ENCODE measurements at regions not wholly inside any gene's neighbourhood (a gene's known extent, or its start where the extent isn't known, plus 50 kb on each side); places are given as distances from the start of the nearest gene placed in this dataset.

DNA sequence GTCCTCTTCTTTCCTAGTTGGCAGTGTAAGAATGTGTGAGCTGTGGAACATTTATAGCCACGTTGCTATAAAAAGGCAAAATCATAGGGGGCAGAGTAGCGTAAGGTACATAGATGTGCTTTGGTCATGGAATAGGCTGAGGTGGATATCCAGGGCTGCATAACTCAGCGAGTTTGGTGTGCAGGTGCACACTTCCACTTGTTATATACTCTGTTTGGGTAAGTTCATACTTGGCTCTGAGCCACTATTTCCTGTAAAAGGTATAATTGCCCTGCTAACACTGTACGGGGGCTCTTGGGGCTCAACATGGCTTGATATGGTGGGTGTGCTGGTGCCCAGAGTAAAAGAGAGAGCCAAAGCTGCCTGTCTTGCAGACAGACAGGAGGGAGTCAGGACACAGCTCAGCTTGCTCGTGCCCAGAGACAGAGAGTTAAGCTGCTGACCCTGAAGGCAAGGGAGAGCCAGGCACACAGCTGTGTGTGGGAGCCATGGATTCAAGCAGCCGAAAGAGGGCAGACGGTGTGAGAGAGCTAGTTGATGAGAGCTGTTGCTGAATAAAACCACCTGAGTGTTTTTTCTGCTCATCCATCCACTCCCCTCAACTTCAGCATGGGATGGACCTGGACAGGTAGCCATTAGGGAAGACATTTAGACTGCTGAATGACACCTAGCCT lies 126.7 kb downstream of the DKK1 start:
- Histone ChIP-seq H3K27me3 (ENCODE audit: insufficient read depth, low read length) (no peaks in the 10 kb centered on the region), H3K4me1 (ENCODE audit: insufficient read depth, low read length) (no peaks in the 10 kb centered on the region), H3K4me3 (ENCODE audit: low read length) (no peak overlapping the region), H3K9ac (ENCODE audit: low read depth, low read length) (no peak overlapping the region), H3K9me3 (ENCODE audit: insufficient read depth, low read depth, low read length) (no peaks in the 10 kb centered on the region), H3K36me3 (ENCODE audit: insufficient read depth, low read length) (no peaks in the 10 kb centered on the region), H3K27ac (ENCODE audit: low read depth, low read length) (no peak overlapping the region)
- WGBS, result 79% methylated on average over 7 of the region's 7 CpGs

- Histone ChIP-seq H3K4me3 (ENCODE audit: low read length) (no peak overlapping the region), H3K27me3 (ENCODE audit: insufficient read depth, low read length) (no peaks in the 10 kb centered on the region), H3K9me3 (ENCODE audit: insufficient read depth, low read depth, low read length) (no peaks in the 10 kb centered on the region), H3K36me3 (ENCODE audit: insufficient read depth, low read length) (no peaks in the 10 kb centered on the region), H3K27ac (ENCODE audit: low read depth, low read length) (no peak overlapping the region), H3K9ac (ENCODE audit: low read depth, low read length) (no peak overlapping the region), H3K4me1 (ENCODE audit: insufficient read depth, low read length) (peaks cover 16% of the 10 kb centered on the region)
Measured at GRCh38 chr10:52442576-52442975, 128.5 kb downstream of the DKK1 start.

GRCh38 chr10:52443419-52444388 lies 129.6 kb downstream of the DKK1 start:
- Histone ChIP-seq H3K27me3 (ENCODE audit: insufficient read depth, low read length) (no peaks in the 10 kb centered on the region), H3K27ac (ENCODE audit: low read depth, low read length) (no peak overlapping the region), H3K9ac (ENCODE audit: low read depth, low read length) (no peak overlapping the region), H3K4me3 (ENCODE audit: low read length) (no peak overlapping the region), H3K36me3 (ENCODE audit: insufficient read depth, low read length) (no peaks in the 10 kb centered on the region), H3K9me3 (ENCODE audit: insufficient read depth, low read depth, low read length) (no peaks in the 10 kb centered on the region), H3K4me1 (ENCODE audit: insufficient read depth, low read length) (peaks cover 18% of the 10 kb centered on the region)
- WGBS, result 95% methylated on average over 2 of the region's 3 CpGs

GRCh38 chr10:52446391-52446790 lies 132.3 kb downstream of the DKK1 start:
- 94% methylated on average over 5 of the region's 5 CpGs for WGBS
- no peak overlapping the region for H3K27ac ChIP-seq (ENCODE audit: low read depth, low read length)
- no peak overlapping the region for H3K4me3 ChIP-seq (ENCODE audit: low read length)
- H3K36me3 ChIP-seq (ENCODE audit: insufficient read depth, low read length), result no peaks in the 10 kb centered on the region
- H3K4me1 ChIP-seq (ENCODE audit: insufficient read depth, low read length), result peaks cover 19% of the 10 kb centered on the region
- no peaks in the 10 kb centered on the region for H3K9me3 ChIP-seq (ENCODE audit: insufficient read depth, low read depth, low read length)
- H3K9ac ChIP-seq (ENCODE audit: low read depth, low read length), result no peak overlapping the region
- H3K27me3 ChIP-seq (ENCODE audit: insufficient read depth, low read length), result no peaks in the 10 kb centered on the region

GRCh38 chr10:52447931-52448353 lies 133.9 kb downstream of the DKK1 start:
- no peaks in the 10 kb centered on the region for H3K9me3 ChIP-seq (ENCODE audit: insufficient read depth, low read depth, low read length)
- H3K4me3 ChIP-seq (ENCODE audit: low read length), result no peak overlapping the region
- no peak overlapping the region for H3K9ac ChIP-seq (ENCODE audit: low read depth, low read length)
- no peaks in the 10 kb centered on the region for H3K36me3 ChIP-seq (ENCODE audit: insufficient read depth, low read length)
- peaks cover 34% of the 10 kb centered on the region for H3K4me1 ChIP-seq (ENCODE audit: insufficient read depth, low read length)
- no peak overlapping the region for H3K27ac ChIP-seq (ENCODE audit: low read depth, low read length)
- no peaks in the 10 kb centered on the region for H3K27me3 ChIP-seq (ENCODE audit: insufficient read depth, low read length)

DNA sequence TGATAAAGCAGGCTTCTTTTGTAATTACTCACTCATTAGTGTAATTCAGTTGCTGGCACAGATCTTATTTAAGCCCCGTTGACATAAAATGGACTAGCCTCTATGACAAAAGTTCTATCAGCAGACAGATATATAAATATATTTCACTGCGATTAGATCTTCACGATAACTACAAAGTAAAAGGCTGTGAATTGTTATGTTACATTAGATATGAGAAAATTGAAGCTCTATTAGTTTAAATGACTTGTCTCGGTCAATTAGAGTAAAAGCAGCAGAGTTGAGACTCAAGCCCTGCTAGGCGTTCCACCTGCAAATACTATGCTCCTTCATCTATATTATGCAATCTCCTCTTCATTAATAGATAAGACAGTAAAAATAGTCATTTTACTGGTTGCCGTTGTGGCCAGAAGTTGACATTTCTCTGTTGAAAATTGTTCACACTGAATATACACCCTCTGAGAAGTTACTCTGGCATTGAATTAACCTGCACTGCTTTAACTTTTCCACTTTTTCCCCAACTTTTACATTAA lies 136.7 kb downstream of the DKK1 start:
- WGBS, result over 99% methylated on average over 6 of the region's 6 CpGs
- Histone ChIP-seq H3K36me3 (ENCODE audit: insufficient read depth, low read length) (no peaks in the 10 kb centered on the region), H3K27me3 (ENCODE audit: insufficient read depth, low read length) (no peaks in the 10 kb centered on the region), H3K9ac (ENCODE audit: low read depth, low read length) (no peak overlapping the region), H3K9me3 (ENCODE audit: insufficient read depth, low read depth, low read length) (no peaks in the 10 kb centered on the region), H3K4me3 (ENCODE audit: low read length) (no peak overlapping the region), H3K4me1 (ENCODE audit: insufficient read depth, low read length) (peaks cover 50% of the 10 kb centered on the region), H3K27ac (ENCODE audit: low read depth, low read length) (no peak overlapping the region)

DNA sequence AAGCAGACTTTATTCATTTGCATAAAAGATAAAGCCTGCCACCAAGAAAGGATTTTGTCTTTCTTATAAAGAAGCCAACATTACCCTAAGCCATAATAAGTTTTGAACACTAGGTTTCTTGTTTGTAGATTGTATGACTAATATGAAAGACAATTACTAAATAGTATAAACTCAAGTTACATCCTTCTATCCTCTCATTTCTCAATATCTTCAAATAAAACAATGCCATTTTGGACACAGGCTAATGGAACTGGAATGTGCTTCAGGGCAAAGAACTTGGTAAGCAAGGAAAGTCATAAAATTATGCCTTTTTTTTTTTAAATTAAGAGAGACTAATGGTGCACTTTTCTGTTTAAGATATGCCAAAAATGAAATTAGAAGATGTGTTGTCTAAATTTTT lies 137.7 kb downstream of the DKK1 start:
- Histone ChIP-seq H3K27me3 (ENCODE audit: insufficient read depth, low read length) (no peaks in the 10 kb centered on the region), H3K9ac (ENCODE audit: low read depth, low read length) (no peak overlapping the region), H3K4me3 (ENCODE audit: low read length) (no peak overlapping the region), H3K36me3 (ENCODE audit: insufficient read depth, low read length) (no peaks in the 10 kb centered on the region), H3K4me1 (ENCODE audit: insufficient read depth, low read length) (peaks cover 41% of the 10 kb centered on the region), H3K27ac (ENCODE audit: low read depth, low read length) (no peak overlapping the region), H3K9me3 (ENCODE audit: insufficient read depth, low read depth, low read length) (no peaks in the 10 kb centered on the region)

DNA sequence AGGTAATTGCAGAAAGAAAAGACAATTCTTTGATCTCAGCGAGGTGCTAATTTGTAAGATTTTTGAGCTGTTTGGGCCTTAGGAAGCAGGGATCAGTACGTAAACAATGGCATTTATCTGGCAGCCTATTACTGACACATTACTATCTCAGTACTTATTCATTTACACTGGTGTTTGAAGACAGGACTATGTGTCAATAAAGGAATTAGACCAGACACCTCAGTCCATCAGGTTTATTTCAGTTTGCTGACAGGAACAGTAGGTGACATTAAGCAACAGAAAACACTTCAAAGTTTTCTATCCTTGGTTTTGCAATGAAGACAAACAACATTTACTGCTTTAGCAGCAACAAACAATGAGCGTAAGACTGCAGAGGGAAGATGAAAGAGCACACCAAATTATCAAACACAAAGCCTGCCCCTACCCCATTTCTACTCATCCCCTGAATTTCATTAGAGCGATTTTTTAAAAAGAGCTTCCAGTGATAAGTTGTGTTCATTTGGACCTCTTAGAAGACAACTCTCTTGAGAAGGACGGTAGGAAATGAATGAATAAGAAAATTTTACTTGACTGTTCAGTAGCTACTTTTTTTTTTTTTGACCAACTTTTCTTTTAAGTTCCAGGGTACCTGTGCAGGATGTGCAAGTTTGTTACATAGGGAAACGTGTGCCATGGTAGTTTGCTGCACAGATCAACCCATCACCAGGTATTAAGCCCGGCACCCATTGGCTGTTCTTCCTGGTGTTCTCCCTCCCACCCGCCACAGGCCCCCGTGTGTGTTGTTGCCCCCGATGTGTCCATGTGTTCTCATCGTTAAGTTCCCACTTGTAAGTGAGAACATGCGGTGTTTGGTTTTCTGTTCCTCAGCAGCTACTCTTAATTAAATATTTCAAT lies 138.8 kb downstream of the DKK1 start:
- Histone ChIP-seq H3K27me3 (ENCODE audit: insufficient read depth, low read length) (no peaks in the 10 kb centered on the region), H3K4me1 (ENCODE audit: insufficient read depth, low read length) (peaks cover 32% of the 10 kb centered on the region), H3K9me3 (ENCODE audit: insufficient read depth, low read depth, low read length) (no peaks in the 10 kb centered on the region), H3K4me3 (ENCODE audit: low read length) (no peak overlapping the region), H3K9ac (ENCODE audit: low read depth, low read length) (no peak overlapping the region), H3K27ac (ENCODE audit: low read depth, low read length) (no peak overlapping the region), H3K36me3 (ENCODE audit: insufficient read depth, low read length) (no peaks in the 10 kb centered on the region)
- WGBS, result 71% methylated on average over 12 of the region's 12 CpGs

DNA sequence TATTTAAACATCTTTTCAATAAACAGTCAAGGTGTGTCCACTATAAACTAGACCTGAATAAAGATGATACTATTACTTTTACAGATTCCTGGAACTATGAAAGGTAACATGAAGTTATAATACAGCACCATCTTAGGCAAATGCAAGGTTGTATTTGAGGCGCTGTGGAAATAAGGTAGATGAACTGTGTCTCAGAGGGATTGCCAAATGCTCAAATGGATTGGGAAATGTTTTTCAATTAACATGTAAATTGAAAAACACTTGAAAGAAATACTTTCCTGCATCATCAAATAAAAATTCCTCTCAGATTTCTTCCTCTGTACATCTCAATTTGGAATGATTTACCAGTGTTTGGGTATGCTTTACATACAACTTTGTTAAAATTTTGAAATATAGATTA lies 139.4 kb downstream of the DKK1 start:
- Histone ChIP-seq H3K36me3 (ENCODE audit: insufficient read depth, low read length) (no peaks in the 10 kb centered on the region), H3K27ac (ENCODE audit: low read depth, low read length) (no peak overlapping the region), H3K9ac (ENCODE audit: low read depth, low read length) (no peak overlapping the region), H3K9me3 (ENCODE audit: insufficient read depth, low read depth, low read length) (no peaks in the 10 kb centered on the region), H3K4me3 (ENCODE audit: low read length) (no peak overlapping the region), H3K4me1 (ENCODE audit: insufficient read depth, low read length) (peaks cover 32% of the 10 kb centered on the region), H3K27me3 (ENCODE audit: insufficient read depth, low read length) (no peaks in the 10 kb centered on the region)
- WGBS, result 93% methylated on average over 1 of the region's 1 CpG

DNA sequence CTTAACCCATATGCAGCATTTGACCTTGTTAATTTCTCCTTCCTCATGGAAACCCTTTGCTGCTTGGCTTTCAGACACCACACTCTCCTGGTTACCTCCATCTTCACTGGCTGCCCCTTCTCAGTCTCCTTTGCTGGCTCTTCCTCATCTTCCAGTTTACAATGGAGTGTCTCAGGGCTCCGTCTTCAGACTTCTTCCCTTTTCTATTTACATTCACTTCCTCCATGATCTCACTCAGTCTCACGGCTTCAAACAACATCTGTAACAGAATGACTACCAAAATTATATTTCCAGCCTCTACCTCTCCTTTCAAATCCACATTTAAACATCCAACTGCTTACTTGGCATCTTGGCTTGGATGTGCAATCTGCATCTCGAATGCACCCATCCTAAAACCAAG lies 140.4 kb downstream of the DKK1 start:
- Histone ChIP-seq H3K36me3 (ENCODE audit: insufficient read depth, low read length) (no peaks in the 10 kb centered on the region), H3K9ac (ENCODE audit: low read depth, low read length) (no peak overlapping the region), H3K27ac (ENCODE audit: low read depth, low read length) (no peak overlapping the region), H3K4me1 (ENCODE audit: insufficient read depth, low read length) (peaks cover 32% of the 10 kb centered on the region), H3K9me3 (ENCODE audit: insufficient read depth, low read depth, low read length) (no peaks in the 10 kb centered on the region), H3K27me3 (ENCODE audit: insufficient read depth, low read length) (no peaks in the 10 kb centered on the region), H3K4me3 (ENCODE audit: low read length) (no peak overlapping the region)
- WGBS, result 90% methylated on average over 3 of the region's 3 CpGs

- 66% methylated on average over 3 of the region's 3 CpGs for WGBS
- Histone ChIP-seq H3K36me3 (ENCODE audit: insufficient read depth, low read length) (no peaks in the 10 kb centered on the region), H3K27me3 (ENCODE audit: insufficient read depth, low read length) (no peaks in the 10 kb centered on the region), H3K9ac (ENCODE audit: low read depth, low read length) (no peak overlapping the region), H3K9me3 (ENCODE audit: insufficient read depth, low read depth, low read length) (no peaks in the 10 kb centered on the region), H3K27ac (ENCODE audit: low read depth, low read length) (no peak overlapping the region), H3K4me1 (ENCODE audit: insufficient read depth, low read length) (peaks cover 32% of the 10 kb centered on the region), H3K4me3 (ENCODE audit: low read length) (no peak overlapping the region)
Measured at GRCh38 chr10:52455098-52455497, 141.0 kb downstream of the DKK1 start.

All from HUES64 (cell line).